ENCODE measurements at regions not wholly inside any gene's neighbourhood (a gene's known extent, or its start where the extent isn't known, plus 50 kb on each side); places are given as distances from the start of the nearest gene placed in this dataset.
"Not testable (repeated sequence)": the region's sequence is repeated elsewhere in the genome, so short reads cannot be mapped to it uniquely, and the experiment has no call there.

GRCh38 chr7:35971133-35971891 is 170.5 kb downstream of the SEPTIN7 start:
- 29 to 74% (median 43%) methylated on average over 9 to 55 of the region's 55 CpGs for WGBS, 4 donors
- Histone ChIP-seq H3K27me3 (no peaks in the 10 kb centered on the region), H3K4me3 (peak overlapping the region in 1 of 4 donors; percentile 47), H3K9me3 (replicated peaks in 1 of 3) (no peaks in the 10 kb centered on the region), H3K27ac (no peak overlapping the region), H3K36me3 (replicated peaks in 1 of 2) (no peaks in the 10 kb centered on the region), H3K4me1 (replicated peaks in 1 of 2) (peaks cover 0 to 3% of the 10 kb centered on the region in 2 donors)
- intact Hi-C loops (cut with DNase I): no loop called here
- TF ChIP-seq POLR2A (IDR thresholded peaks at IDR 0.05) (no peak), CTCF (IDR thresholded peaks at IDR 0.05) (peak in 3 of 6 experiments; percentile 22 to 37 (median 26))
- DNase-seq: peak in 1 of 7 donors; percentile 11

- 0 to 3% (median 1%) methylated on average over 1 of the region's 1 CpG for WGBS, 4 donors
- intact Hi-C loops (cut with DNase I): loop anchor here in 1 of 2 donors (5.0 kb wide), 1 partner anchor 59 kb away; no protein-coding TSS in a partner anchor
- TF ChIP-seq POLR2A (IDR thresholded peaks at IDR 0.05): no peak
- peak; percentile 77 to 86 (median 83) for TF ChIP-seq CTCF (IDR thresholded peaks at IDR 0.05)
- H3K27ac ChIP-seq: no peak overlapping the region
- no peaks in the 10 kb centered on the region for H3K27me3 ChIP-seq
- H3K4me1 ChIP-seq (replicated peaks in 1 of 2): peaks cover 0 to 3% of the 10 kb centered on the region in 2 donors
- no peaks in the 10 kb centered on the region for H3K36me3 ChIP-seq (replicated peaks in 1 of 2)
- no peak overlapping the region for H3K4me3 ChIP-seq
- no peaks in the 10 kb centered on the region for H3K9me3 ChIP-seq (replicated peaks in 1 of 3)
- DNase-seq: peak in 6 of 7 donors; percentile 50 to 79 (median 65)
Measured at GRCh38 chr7:35975851-35976454, 175.1 kb downstream of the SEPTIN7 start.

GRCh38 chr7:35978816-35979640 is 174.0 kb upstream of the EEPD1 start:
- not testable (repeated sequence) for H3K4me1 ChIP-seq (replicated peaks in 1 of 2); H3K27ac ChIP-seq; DNase-seq; H3K27me3 ChIP-seq; H3K36me3 ChIP-seq (replicated peaks in 1 of 2); H3K4me3 ChIP-seq; H3K9me3 ChIP-seq (replicated peaks in 1 of 3)
- WGBS, 4 donors: 65 to 78% (median 69%) methylated on average over 8 of the region's 8 CpGs
- intact Hi-C loops (cut with DNase I): loop anchor here in 1 of 2 donors (5.0 kb wide), 1 partner anchor 62 kb away; no protein-coding TSS in a partner anchor

- H3K36me3 ChIP-seq (replicated peaks in 1 of 2): no peaks in the 10 kb centered on the region
- H3K27ac ChIP-seq: no peak overlapping the region
- no peaks in the 10 kb centered on the region for H3K4me1 ChIP-seq (replicated peaks in 1 of 2)
- H3K9me3 ChIP-seq (replicated peaks in 1 of 3): no peaks in the 10 kb centered on the region
- intact Hi-C loops (cut with DNase I): loop anchor here in 1 of 2 donors (10.0 kb wide), 1 partner anchor 142 kb away; no protein-coding TSS in a partner anchor
- no peak for TF ChIP-seq POLR2A (IDR thresholded peaks at IDR 0.05)
- no peak for TF ChIP-seq CTCF (IDR thresholded peaks at IDR 0.05)
- H3K27me3 ChIP-seq: no peaks in the 10 kb centered on the region
- H3K4me3 ChIP-seq: no peak overlapping the region
- DNase-seq: no peak
- 80 to 89% (median 81%) methylated on average over 10 to 27 of the region's 27 CpGs for WGBS, 4 donors
Measured at GRCh38 chr7:35982600-35982999, 170.5 kb upstream of the EEPD1 start.

Data from adrenal gland (tissue), 9 donors.